ENCODE measurements at regions not wholly inside any gene's neighbourhood (a gene's known extent, or its start where the extent isn't known, plus 50 kb on each side); places are given as distances from the start of the nearest gene placed in this dataset.

- no peak for DNase-seq (ENCODE audit: low read depth)
- TF ChIP-seq CTCF (conservative IDR thresholded peaks at IDR 0.05; ENCODE audit: low read depth, low read length) = no peak
- no peak overlapping the region for H3K4me3 ChIP-seq (ENCODE audit: low read length)
Measured at GRCh38 chr2:9738535-9739496, 104.5 kb upstream of the TAF1B start.

DNA sequence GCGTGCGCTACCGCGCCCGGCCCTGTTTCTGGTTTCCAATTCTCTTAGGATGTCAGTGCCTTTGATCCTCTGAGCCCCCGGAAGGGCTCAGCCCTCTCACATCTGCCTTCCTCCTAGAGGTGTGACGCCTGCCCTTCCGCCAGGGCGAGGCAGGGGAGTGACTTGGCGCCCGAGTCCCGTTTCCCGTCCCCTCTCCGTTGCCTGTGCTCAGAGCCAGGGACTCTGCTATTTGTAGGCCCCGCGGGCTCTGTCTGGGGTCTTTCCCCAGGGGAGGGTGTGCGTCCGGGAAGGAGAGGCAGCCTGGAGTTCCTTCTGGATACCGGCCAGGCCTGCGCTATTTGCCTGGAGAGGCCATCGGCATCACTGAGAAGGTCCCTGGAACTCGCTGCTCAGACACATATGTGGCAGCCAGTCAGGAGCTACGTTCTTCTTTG lies 103.7 kb upstream of the TAF1B start:
- no peak overlapping the region for H3K4me3 ChIP-seq (ENCODE audit: low read length)
- no peak for DNase-seq (ENCODE audit: low read depth)
- TF ChIP-seq CTCF (conservative IDR thresholded peaks at IDR 0.05; ENCODE audit: low read depth, low read length) = no peak

DNA sequence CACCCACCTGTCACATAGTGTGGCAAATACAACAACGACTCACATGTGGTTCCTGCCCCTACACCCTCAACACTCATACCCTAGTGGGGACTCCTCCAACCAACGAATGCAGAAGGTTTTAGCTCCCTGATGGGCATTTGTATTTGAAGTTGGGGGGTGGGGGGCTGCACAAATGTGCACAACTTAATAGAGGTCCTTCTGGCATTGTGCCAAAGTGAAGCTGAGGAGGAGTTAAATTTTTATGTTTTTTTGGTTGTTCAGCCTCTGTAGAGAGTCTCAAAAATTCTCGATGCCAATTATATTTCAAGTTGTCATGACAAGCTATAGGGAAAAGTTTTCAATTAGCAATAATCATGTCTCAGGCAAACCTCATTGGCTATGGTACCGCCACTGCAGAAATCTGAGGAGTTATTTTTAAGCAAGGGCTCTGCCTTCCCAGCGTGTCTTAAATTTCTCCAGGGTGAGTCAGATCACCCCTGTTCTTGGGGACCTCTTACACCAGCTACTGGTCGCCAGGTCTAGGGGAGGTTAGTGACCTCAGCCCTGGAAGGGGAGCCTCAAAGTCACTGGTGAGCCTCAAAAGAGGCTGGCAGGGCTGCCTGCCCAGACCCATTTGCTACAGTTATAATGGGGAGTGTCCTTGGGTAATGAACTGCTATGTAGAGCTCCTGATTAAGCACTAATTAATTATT lies 102.7 kb upstream of the TAF1B start:
- no peak for DNase-seq (ENCODE audit: low read depth)
- H3K4me3 ChIP-seq (ENCODE audit: low read length) = no peak overlapping the region
- TF ChIP-seq CTCF (conservative IDR thresholded peaks at IDR 0.05; ENCODE audit: low read depth, low read length) = no peak

DNA sequence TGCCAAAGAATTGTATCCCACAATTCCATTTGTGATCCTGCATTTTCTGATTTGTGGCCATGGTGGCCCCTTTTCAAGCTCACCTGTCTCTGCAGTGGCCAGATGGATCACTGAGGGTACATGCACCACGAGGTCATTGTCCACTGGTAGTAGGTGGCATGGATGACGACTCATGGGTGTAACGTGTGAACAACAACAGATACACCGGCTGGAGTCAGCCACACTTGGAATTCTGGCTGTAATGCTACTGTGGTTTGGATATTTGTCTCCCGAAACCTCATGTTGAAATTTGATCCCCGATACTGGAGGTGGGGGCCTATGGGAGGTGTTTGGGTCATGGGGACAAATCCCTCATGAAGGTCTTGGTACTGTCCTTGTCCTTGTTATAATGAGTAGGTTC lies 102.2 kb upstream of the TAF1B start:
- no peak overlapping the region for H3K4me3 ChIP-seq (ENCODE audit: low read length)
- DNase-seq (ENCODE audit: low read depth) = no peak
- TF ChIP-seq CTCF (conservative IDR thresholded peaks at IDR 0.05; ENCODE audit: low read depth, low read length) = no peak

DNA sequence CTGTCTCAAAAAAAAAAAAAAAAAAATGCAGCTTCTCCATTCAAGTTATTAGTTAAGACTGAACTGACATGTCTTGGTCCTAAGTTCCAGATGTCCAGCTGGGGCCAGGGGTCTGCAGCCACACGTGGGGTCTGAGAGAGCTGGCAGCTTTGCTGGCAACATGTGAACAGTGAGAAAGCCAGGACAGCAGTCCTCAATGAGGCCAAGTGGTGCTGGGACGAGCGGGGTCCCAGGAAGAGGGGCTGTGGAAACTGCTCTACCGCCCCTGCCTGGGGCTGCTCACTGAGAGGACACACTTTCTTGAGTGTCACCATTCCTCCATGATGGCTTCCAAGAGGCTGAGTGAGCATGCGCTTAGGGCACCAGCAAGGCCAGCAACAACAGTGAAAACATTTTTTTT lies 100.7 kb upstream of the TAF1B start:
- no peak overlapping the region for H3K4me3 ChIP-seq (ENCODE audit: low read length)
- no peak for DNase-seq (ENCODE audit: low read depth)
- TF ChIP-seq CTCF (conservative IDR thresholded peaks at IDR 0.05; ENCODE audit: low read depth, low read length) = no peak

DNA sequence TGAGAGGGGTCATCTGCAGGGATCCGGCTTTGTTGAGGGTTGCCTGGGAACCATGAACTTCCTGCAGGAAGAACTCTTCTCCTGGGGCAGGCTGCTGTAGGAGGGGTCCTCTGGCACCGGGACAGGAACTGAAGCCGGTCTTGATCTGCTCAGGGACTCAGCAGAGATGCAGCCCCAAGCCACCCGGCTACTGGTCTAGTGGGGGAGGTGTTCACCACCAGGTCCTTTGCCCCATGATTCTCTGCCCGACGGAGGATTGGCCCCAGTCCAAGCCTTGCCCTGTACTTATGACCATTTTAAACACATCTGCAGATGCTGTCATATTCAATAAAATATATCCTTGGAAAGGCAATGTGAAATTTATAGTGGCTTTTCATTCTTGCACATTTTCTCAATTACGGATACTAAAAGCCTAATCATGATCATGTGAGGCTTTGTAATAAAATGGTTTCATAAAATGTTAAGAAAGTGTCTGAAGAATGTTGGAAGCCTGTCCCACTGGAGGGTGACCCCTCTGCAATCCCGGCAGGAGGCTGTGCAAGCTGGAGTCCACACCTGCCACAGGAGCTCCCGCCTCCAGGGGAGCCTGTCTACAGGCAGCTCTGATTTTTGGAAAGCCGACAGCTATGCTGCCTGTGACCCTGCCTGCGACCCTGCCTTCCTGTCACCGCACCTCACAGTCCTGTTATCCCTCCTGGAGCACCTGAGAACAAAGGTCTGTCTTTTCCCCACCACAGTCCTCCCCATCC lies 98.8 kb upstream of the TAF1B start:
- TF ChIP-seq CTCF (conservative IDR thresholded peaks at IDR 0.05; ENCODE audit: low read depth, low read length) = no peak
- H3K4me3 ChIP-seq (ENCODE audit: low read length) = no peak overlapping the region
- peak; percentile 89 for DNase-seq (ENCODE audit: low read depth)
